Adrenal gland (tissue), 9 donors: ENCODE measurements at regions not wholly inside any gene's neighbourhood (a gene's known extent, or its start where the extent isn't known, plus 50 kb on each side); places are given as distances from the start of the nearest gene placed in this dataset.

Experiments
- DNase-seq, 7 donors: peaks; one replicate each; pipeline ENCODE4 v3.0.0-alpha.2; 2019 to 2020
- H3K27ac ChIP-seq, 5 donors: fragments of 200-600 bp; sonication (generic) in 4 of 5; 1 replicate in 3 of 5; 2 replicates in 2 of 5; pipeline versions ENCODE4 v1.5.1 to v1.8.0; 2016 to 2020; ENCODE audit warnings: mild to moderate bottlenecking in 1 of 5
- H3K27me3 ChIP-seq: fragments of 200-600 bp; 2 replicates; pipeline ENCODE4 v1.8.0; 2021
- H3K36me3 ChIP-seq, 2 donors: fragments of 200-600 bp; replicated peaks in 1 of 2; 1 replicate in 1 of 2; 2 replicates in 1 of 2; pipeline versions ENCODE4 v1.5.1 to v1.8.0; 2018 to 2022
- H3K4me1 ChIP-seq, 2 donors: fragments of 200-600 bp; replicated peaks in 1 of 2; 1 replicate in 1 of 2; 2 replicates in 1 of 2; pipeline versions ENCODE4 v1.5.1 to v1.8.0; 2018 to 2021
- H3K4me3 ChIP-seq, 4 donors: fragments of 200-600 bp; sonication (generic) in 3 of 4; one replicate each; pipeline ENCODE4 v1.5.1; 2016 to 2018
- H3K9me3 ChIP-seq, 3 donors: fragments of 200-600 bp; sonication (generic) in 1 of 3; replicated peaks in 1 of 3; 1 replicate in 2 of 3; 2 replicates in 1 of 3; pipeline versions ENCODE4 v1.5.1 to v1.8.0; 2016 to 2021
- POLR2A ChIP-seq, 2 donors: fragments of 450-650 bp; IDR thresholded peaks; one replicate each; pipeline ENCODE4 v1.6.1; 2017; ENCODE audit warnings: antibody characterized with exemption in 2 of 2, mild to moderate bottlenecking in 2 of 2, moderate library complexity in 1 of 2
- WGBS, 4 donors: extraction: QIAGEN DNeasy Blood & Tissue Kit in 2 of 4; methylation state at CpG; one replicate each; pipeline versions ENCODE4 v1.1.5 to v1.1.7; 2013 to 2017; 5-methylcytosine and 5-hydroxymethylcytosine counted together
- intact Hi-C, 2 donors: fragments of 100-400 bp; cut with DNase I; formaldehyde crosslinking; loops; one replicate each; pipeline versions ENCODE4 v1.14.1 to v1.15.0; 2022 to 2023
- TF ChIP-seq, protein P1 (sequence below), 6 experiments: fragments of 450-650 bp in 4 of 6; fragments of 200-600 bp in 2 of 6; sonication (generic) in 1 of 6; IDR thresholded peaks; 1 replicate in 5 of 6; 2 replicates in 1 of 6; pipeline versions ENCODE4 v1.5.1 to v1.8.0; 2016 to 2021; ENCODE audit warnings: antibody characterized with exemption in 6 of 6, mild to moderate bottlenecking in 2 of 6, moderate library complexity in 1 of 6
- donor health status: healthy with polysubstance abuse.
- donor health status: Bipolar disorder and iron deficiency.
- donor health status: DM: yes; HTN: yes; CAD: no.
- donor health status: DM: no; HTN: no; CAD: no.
- donor health status: DM: no; HTN: no; CAD: no.

DNA sequence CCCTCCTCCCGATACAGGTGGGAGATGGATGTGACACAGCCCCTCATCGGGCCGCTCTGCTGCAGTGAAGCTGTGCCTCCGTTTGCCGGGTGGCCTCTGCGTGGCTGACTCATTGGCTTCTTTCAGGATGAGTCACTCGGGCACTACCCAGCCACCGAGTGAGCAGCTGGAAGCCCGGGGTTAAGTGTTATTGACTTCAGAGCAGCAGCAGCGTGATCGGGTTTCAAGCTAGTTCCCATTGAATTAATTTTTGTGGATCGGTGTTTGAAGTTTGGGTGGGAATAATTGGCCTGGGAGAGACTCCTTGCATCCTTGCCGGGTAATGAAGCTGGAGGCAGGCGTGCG lies 266.4 kb upstream of the IRX4 start:
- Histone ChIP-seq H3K4me1 (no peaks in the 10 kb centered on the region), H3K27me3 (no peaks in the 10 kb centered on the region), H3K36me3 (no peaks in the 10 kb centered on the region), H3K27ac (no peak overlapping the region), H3K4me3 (no peak overlapping the region), H3K9me3 (no peaks in the 10 kb centered on the region)
- WGBS, 4 donors = 41 to 50% (median 44%) methylated on average over 9 to 15 of the region's 15 CpGs
- peak in 5 of 7 donors; percentile 16 to 82 (median 42) for DNase-seq
- TF ChIP-seq, protein P1, sequence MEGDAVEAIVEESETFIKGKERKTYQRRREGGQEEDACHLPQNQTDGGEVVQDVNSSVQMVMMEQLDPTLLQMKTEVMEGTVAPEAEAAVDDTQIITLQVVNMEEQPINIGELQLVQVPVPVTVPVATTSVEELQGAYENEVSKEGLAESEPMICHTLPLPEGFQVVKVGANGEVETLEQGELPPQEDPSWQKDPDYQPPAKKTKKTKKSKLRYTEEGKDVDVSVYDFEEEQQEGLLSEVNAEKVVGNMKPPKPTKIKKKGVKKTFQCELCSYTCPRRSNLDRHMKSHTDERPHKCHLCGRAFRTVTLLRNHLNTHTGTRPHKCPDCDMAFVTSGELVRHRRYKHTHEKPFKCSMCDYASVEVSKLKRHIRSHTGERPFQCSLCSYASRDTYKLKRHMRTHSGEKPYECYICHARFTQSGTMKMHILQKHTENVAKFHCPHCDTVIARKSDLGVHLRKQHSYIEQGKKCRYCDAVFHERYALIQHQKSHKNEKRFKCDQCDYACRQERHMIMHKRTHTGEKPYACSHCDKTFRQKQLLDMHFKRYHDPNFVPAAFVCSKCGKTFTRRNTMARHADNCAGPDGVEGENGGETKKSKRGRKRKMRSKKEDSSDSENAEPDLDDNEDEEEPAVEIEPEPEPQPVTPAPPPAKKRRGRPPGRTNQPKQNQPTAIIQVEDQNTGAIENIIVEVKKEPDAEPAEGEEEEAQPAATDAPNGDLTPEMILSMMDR (IDR thresholded peaks at IDR 0.05) = no peak
- no peak for TF ChIP-seq POLR2A (IDR thresholded peaks at IDR 0.05)
- intact Hi-C loops = no loop called here

DNA sequence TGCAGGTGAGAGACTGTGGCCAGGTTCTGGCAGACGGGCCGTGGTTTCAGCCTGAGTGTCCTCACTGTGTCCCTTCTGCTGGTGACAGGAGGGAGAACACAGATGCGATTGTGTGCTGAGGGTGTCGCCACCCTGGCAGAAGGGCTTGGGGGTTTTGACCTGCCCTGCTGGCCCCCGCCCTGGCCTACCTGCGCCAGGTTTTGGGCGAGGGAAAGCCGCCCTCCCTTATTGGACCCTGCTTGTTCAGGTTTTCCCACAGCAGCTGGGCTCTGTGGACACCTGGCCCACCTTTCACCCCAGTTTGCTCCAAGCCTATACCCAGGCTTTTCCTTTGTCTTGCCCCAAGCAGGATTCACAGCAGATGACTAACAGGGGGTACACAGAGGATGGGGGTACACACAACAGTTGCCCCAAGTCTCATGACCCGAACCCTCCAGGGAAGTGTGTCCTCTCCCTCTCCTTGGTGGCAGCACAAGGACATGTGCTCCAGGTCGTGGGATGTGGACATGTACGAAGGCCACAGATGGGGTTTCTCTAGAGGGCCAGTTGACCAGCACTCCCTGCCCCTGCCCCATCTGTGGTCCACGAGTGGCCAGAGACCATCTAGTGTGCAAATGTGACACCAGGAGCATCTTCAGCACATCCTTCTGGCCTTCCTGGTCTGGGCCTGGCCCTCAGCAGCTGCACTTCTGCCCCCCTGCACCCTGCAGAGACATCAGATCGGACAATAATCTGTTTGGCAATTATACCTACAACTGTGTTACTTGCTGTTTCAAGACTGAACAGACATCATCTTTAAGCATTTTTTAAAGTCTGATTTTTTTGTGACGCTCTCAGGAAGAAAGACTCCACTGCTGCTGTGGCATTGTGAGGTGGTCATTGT lies 265.8 kb upstream of the IRX4 start:
- no peaks in the 10 kb centered on the region for H3K27me3 ChIP-seq
- H3K27ac ChIP-seq = no peak overlapping the region
- 75 to 87% (median 79%) methylated on average over 9 to 14 of the region's 14 CpGs for WGBS, 4 donors
- no peak for DNase-seq
- H3K4me1 ChIP-seq = no peaks in the 10 kb centered on the region
- TF ChIP-seq, protein P1 (IDR thresholded peaks at IDR 0.05) = no peak
- TF ChIP-seq POLR2A (IDR thresholded peaks at IDR 0.05) = no peak
- H3K4me3 ChIP-seq = no peak overlapping the region
- no peaks in the 10 kb centered on the region for H3K36me3 ChIP-seq
- intact Hi-C loops = no loop called here
- no peaks in the 10 kb centered on the region for H3K9me3 ChIP-seq

DNA sequence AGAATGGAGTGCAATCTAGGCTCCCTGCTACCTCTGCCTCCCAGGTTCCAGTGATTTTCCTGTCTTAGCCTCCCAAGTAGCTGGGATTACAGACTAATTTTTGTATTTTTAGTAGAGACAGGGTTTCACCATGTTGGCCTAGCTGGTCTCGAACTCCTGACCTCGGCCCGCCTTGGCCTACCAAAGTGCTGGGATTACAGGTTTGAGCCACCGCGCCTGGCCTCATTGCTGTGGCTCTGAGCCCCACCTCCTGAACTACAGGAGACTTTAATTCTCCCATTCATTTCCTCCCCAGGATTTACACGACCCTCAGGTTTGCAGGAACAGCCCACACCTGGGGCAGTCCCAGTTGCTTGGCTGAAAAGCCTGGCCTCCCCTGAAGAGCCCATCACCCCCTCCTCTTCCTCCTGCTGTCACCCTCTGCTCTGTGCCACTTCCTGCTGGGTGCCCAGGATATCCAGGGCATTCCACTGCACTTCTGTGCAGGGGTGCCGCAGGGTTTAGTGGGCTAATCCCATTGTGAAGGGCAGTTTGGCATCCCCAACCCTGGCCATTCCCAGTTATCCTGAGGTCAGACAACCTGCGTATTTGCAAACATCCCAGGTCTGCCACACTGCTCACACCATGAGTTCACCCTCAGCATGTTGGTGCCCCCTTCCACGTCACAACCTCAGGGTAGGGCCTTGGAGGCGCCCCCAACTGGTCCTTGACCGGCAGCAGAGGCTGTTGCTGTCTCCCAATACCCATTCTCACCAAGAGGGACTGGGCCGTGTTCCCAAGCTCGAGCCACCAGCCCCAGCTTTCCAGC lies 265.0 kb upstream of the IRX4 start:
- WGBS, 4 donors = 84 to 91% (median 88%) methylated on average over 8 to 13 of the region's 13 CpGs
- no peaks in the 10 kb centered on the region for H3K36me3 ChIP-seq
- TF ChIP-seq, protein P1 (IDR thresholded peaks at IDR 0.05) = no peak
- TF ChIP-seq POLR2A (IDR thresholded peaks at IDR 0.05) = no peak
- intact Hi-C loops = no loop called here
- no peaks in the 10 kb centered on the region for H3K9me3 ChIP-seq
- no peaks in the 10 kb centered on the region for H3K27me3 ChIP-seq
- no peak for DNase-seq
- H3K4me1 ChIP-seq = no peaks in the 10 kb centered on the region
- H3K27ac ChIP-seq = no peak overlapping the region
- no peak overlapping the region for H3K4me3 ChIP-seq

DNA sequence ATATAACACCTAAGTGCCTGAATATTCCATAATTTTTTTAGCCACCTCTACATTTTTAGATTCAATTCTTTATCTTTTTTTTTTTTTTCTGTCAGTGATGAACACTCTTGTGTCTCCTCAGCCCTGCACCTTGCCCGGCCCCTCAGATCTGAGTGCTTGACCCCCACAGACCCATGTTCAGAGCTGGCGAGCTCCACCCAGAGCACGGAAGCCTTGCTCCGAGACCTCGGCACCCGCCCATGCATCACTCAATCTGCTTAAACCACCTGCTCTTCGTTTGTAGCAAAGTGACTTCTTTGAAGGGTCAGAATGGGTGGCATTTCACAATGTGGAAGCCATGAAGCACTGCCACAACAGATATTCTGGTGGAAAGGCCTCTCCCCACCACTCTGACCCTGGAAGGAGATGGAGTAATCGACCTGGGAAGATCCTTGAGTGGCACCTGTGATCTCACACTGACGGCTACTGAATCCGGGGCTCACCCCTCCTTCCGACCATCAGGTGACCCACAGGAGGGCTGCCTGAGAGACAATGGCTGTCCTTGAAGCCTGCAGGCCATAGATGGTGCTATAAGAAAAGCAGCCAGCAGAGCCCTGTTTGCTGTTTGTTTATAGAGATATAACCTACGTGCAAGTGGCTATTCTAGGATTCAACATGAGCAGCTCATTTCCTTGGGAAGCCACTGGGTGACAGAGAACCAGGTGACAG lies 261.1 kb upstream of the IRX4 start:
- no peaks in the 10 kb centered on the region for H3K4me1 ChIP-seq
- no peak overlapping the region for H3K4me3 ChIP-seq
- peak in 1 of 7 donors; percentile 34 for DNase-seq
- H3K27ac ChIP-seq = no peak overlapping the region
- H3K27me3 ChIP-seq = no peaks in the 10 kb centered on the region
- 54 to 77% (median 73%) methylated on average over 9 to 12 of the region's 12 CpGs for WGBS, 4 donors
- intact Hi-C loops = no loop called here
- H3K9me3 ChIP-seq = no peaks in the 10 kb centered on the region
- TF ChIP-seq, protein P1 (IDR thresholded peaks at IDR 0.05) = no peak
- TF ChIP-seq POLR2A (IDR thresholded peaks at IDR 0.05) = no peak
- H3K36me3 ChIP-seq = no peaks in the 10 kb centered on the region
